BJ (cell line): ENCODE measurements at regions not wholly inside any gene's neighbourhood (a gene's known extent, or its start where the extent isn't known, plus 50 kb on each side); places are given as distances from the start of the nearest gene placed in this dataset.

Source experiments
- CTCF ChIA-PET: fragments of 350-600 bp; formaldehyde crosslinking; extraction: SDS; loops from one replicate; lab custom pipeline; 2021; ENCODE audit warnings: antibody characterized with exemption, inconsistent platforms; lab: Yijun Ruan, JAX
- POLR2A ChIA-PET: fragments of 300-600 bp; sonication (Branson Sonifier 250); formaldehyde crosslinking; extraction: SDS; loops from one replicate; lab custom pipeline; 2021; ENCODE audit warnings: antibody characterized with exemption; lab: Charles Lee
- DNase-seq: peaks from one replicate; pipeline ENCODE4 v3.0.0-alpha.2; 2011; ENCODE audit warnings: low read depth
- H3K27me3 ChIP-seq: 2 replicates; pipeline ENCODE4 v1.6.0; 2011; ENCODE audit warnings: low read length; ENCODE audit not compliant: control insufficient read depth, insufficient read depth
- H3K36me3 ChIP-seq: 2 replicates; pipeline ENCODE4 v1.5.1; 2011; ENCODE audit warnings: low read length; ENCODE audit not compliant: control insufficient read depth, insufficient read depth
- H3K4me3 ChIP-seq: 2 replicates; pipeline ENCODE4 v1.5.1; 2011; ENCODE audit warnings: low read depth, mild to moderate bottlenecking, control low read depth, low read length
- TF ChIP-seq, protein P1 (sequence below): IDR thresholded peaks from 2 replicates; pipeline ENCODE4 v1.5.1; 2011; ENCODE audit warnings: low read depth, mild to moderate bottlenecking, control low read depth, inconsistent platforms, low read length, moderate library complexity; ENCODE audit not compliant: insufficient read depth

DNA sequence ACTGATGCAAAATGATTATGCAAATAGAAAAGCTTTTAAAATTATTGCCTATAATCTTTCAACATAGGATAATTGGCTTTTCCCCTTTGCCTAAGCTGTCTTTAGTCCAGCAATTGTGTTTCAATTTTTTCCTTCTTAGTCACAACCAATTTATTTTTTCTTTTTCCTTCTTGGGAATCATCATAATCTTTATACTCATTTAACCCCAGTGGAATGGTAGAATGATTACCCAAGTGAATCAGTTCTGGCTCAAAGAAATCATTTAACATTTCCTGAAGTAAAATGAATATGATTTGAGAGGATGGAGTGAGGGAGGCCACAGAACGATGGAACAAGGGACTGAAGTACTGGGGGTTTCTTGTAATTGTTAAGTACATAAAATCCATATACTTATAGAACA lies 93.0 kb upstream of the CRIM1 start:
- CTCF ChIA-PET, result no interaction called here

GRCh38 chr2:36255863-36256262 lies 99.7 kb upstream of the CRIM1 start:
- H3K4me3 ChIP-seq, result no peak overlapping the region
- ChIA-PET POLR2A (no interaction called here), CTCF (no interaction called here)
- 0 out of 2 replicates have a peak, but pooled peaks cover 1% of the 10 kb centered on the region for H3K27me3 ChIP-seq
- no peak for DNase-seq
- TF ChIP-seq, protein P1, sequence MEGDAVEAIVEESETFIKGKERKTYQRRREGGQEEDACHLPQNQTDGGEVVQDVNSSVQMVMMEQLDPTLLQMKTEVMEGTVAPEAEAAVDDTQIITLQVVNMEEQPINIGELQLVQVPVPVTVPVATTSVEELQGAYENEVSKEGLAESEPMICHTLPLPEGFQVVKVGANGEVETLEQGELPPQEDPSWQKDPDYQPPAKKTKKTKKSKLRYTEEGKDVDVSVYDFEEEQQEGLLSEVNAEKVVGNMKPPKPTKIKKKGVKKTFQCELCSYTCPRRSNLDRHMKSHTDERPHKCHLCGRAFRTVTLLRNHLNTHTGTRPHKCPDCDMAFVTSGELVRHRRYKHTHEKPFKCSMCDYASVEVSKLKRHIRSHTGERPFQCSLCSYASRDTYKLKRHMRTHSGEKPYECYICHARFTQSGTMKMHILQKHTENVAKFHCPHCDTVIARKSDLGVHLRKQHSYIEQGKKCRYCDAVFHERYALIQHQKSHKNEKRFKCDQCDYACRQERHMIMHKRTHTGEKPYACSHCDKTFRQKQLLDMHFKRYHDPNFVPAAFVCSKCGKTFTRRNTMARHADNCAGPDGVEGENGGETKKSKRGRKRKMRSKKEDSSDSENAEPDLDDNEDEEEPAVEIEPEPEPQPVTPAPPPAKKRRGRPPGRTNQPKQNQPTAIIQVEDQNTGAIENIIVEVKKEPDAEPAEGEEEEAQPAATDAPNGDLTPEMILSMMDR, result no peak
- H3K36me3 ChIP-seq, result no peaks in the 10 kb centered on the region

More for the DNA sequence above, 93.0 kb upstream of the CRIM1 start:
- no peak for DNase-seq
- H3K36me3 ChIP-seq, result no peaks in the 10 kb centered on the region
- POLR2A ChIA-PET, result no interaction called here
- no peak overlapping the region for H3K4me3 ChIP-seq
- TF ChIP-seq, protein P1, result no peak
- no peaks in the 10 kb centered on the region for H3K27me3 ChIP-seq

DNA sequence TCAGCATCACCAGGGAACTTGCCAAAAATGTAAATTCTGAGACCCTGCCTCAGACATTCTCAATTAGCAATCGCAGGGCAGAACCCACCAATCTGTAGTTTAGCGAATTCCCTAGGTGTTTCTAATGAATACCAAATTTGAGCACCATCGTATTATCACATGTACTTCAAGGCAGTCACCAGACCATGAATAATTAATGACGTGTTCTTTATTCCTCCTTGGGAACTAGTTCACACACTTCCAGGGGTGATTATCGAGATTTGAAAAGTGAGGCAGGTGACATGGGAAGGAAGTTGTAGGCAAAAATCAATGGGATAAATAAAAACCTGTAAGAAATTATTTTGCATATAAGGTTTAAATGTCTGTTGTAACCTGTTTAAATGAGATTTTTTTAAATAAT lies 102.5 kb upstream of the CRIM1 start:
- 0 out of 2 replicates have a peak, but pooled peaks cover 1% of the 10 kb centered on the region for H3K27me3 ChIP-seq
- no peaks in the 10 kb centered on the region for H3K36me3 ChIP-seq
- no peak for DNase-seq
- TF ChIP-seq, protein P1, result no peak
- ChIA-PET CTCF (no interaction called here), POLR2A (no interaction called here)
- no peak overlapping the region for H3K4me3 ChIP-seq

DNA sequence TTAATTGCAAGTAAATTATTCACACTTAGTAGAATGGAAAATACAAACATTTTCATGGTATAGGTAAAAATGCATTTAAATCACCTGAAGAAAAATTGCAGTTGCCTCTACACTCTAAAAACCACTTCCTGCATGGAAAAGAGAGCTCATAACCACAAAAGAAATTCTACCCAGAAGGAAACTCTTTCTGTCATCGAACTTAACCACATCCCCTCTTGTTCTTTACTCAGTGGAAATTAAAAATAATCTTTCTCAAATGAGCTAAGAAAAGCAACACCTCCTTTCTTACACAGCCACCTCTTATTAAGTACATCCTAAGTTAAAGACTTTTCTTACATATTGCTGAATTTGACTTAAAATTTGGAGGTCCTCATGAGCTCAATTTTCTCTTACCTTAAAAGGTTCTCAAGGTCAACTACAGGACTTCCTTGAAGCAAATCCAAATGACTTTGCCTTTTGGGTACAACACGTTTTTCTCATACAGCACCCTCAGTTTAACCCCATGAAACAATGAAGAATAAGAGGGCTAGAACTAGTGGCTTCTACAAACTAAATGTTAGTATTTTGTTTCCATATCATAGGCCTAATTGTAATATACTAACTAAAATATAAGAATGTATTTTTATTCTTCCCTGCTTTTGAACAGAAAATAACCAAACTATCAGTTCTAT lies 109.1 kb upstream of the CRIM1 start:
- no peak for DNase-seq
- Histone ChIP-seq H3K4me3 (no peak overlapping the region), H3K36me3 (no peaks in the 10 kb centered on the region), H3K27me3 (no peaks in the 10 kb centered on the region)
- TF ChIP-seq, protein P1, result no peak
- ChIA-PET POLR2A (no interaction called here), CTCF (no interaction called here)

GRCh38 chr2:36245651-36246050 lies 109.9 kb upstream of the CRIM1 start:
- TF ChIP-seq, protein P1, result no peak
- Histone ChIP-seq H3K36me3 (no peaks in the 10 kb centered on the region), H3K4me3 (no peak overlapping the region), H3K27me3 (no peaks in the 10 kb centered on the region)
- no peak for DNase-seq
- ChIA-PET POLR2A (no interaction called here), CTCF (no interaction called here)
